Lung (tissue), 11 donors: ENCODE measurements at regions not wholly inside any gene's neighbourhood (a gene's known extent, or its start where the extent isn't known, plus 50 kb on each side); places are given as distances from the start of the nearest gene placed in this dataset.

Experiments used
- ATAC-seq: fragments of 200-7000 bp; cut with Tn5 transposase; one replicate; pipeline ENCODE4 v1.9.1; 2020; ENCODE audit warnings: moderate number of reproducible peaks; ENCODE audit not compliant: insufficient read depth, low FRiP score
- DNase-seq, 3 donors: peaks; one replicate each; pipeline ENCODE4 v3.0.0-alpha.2; 2013 to 2017
- H3K27ac ChIP-seq, 2 donors: one replicate each; pipeline ENCODE4 v1.5.1; 2013; ENCODE audit warnings: mild to moderate bottlenecking in 2 of 2, moderate library complexity in 2 of 2, control low read depth in 1 of 2, inconsistent platforms in 1 of 2, low read depth in 1 of 2, low read length in 1 of 2
- H3K27me3 ChIP-seq, 3 donors: one replicate each; pipeline ENCODE4 v1.5.1; 2013; ENCODE audit warnings: low read length in 2 of 3; ENCODE audit not compliant: control insufficient read depth in 3 of 3, insufficient read depth in 3 of 3
- H3K36me3 ChIP-seq, 4 donors: one replicate each; pipeline ENCODE4 v1.5.1; 2013; ENCODE audit warnings: low read length in 4 of 4, mild to moderate bottlenecking in 1 of 4, moderate library complexity in 1 of 4; ENCODE audit not compliant: control insufficient read depth in 4 of 4, insufficient read depth in 4 of 4
- H3K4me1 ChIP-seq, 5 donors: one replicate each; pipeline ENCODE4 v1.5.1; 2013; ENCODE audit warnings: low read length in 5 of 5, mild to moderate bottlenecking in 2 of 5, moderate library complexity in 1 of 5; ENCODE audit not compliant: control insufficient read depth in 5 of 5, insufficient read depth in 5 of 5
- H3K4me3 ChIP-seq: one replicate; pipeline ENCODE4 v1.5.1; 2013; ENCODE audit warnings: mild to moderate bottlenecking, control low read depth, moderate library complexity
- H3K9ac ChIP-seq, 2 donors: one replicate each; pipeline ENCODE4 v1.5.1; 2013; ENCODE audit warnings: low read length in 2 of 2, control low read depth in 1 of 2; ENCODE audit not compliant: insufficient read depth in 1 of 2
- H3K9me3 ChIP-seq, 4 donors: one replicate each; pipeline ENCODE4 v1.5.1; 2013; ENCODE audit warnings: low read length in 3 of 4, mild to moderate bottlenecking in 1 of 4, moderate library complexity in 1 of 4; ENCODE audit not compliant: control insufficient read depth in 4 of 4, insufficient read depth in 3 of 4
- WGBS, 2 donors: extraction: QIAGEN DNeasy Blood & Tissue Kit; methylation state at CpG; one replicate each; pipeline ENCODE4 v1.1.7; 2013; 5-methylcytosine and 5-hydroxymethylcytosine counted together
- TF ChIP-seq, protein P1 (sequence below): IDR thresholded peaks from 2 replicates; pipeline ENCODE4 v1.5.1; 2012; ENCODE audit warnings: mild to moderate bottlenecking; ENCODE audit errors: control extremely low read depth, extremely low read depth
- donor health status: control.
- donor health status: control.
- donor health status: Bipolar disorder and iron deficiency.
- donor health status: healthy.
- donor health status: DM: yes; HTN: yes; CAD: no.

DNA sequence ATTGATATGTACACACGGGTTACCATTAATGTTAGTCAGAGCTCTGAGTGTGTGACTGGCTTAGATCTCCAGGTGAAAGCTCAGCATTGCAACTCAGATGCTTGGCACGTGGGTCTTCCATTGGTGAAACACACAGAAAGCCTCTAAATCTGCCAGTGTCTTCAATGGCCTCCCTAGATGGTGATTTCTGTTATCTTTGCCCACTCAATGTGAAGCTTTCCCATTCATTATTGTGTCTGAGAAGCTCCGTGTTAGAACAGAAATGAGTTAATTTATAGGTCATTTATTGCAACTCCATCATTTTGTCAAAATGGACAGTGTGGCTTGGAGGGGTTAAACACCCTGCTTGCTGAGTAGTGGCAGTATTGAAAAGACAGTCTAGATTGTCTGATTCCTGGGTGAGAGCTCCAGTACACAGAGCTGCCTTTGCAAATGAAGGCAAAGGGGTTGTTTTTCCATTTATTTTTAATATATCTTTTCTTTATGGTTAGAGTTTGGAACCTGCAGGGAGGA, 64.7 kb upstream of the GCFC2 start:
- H3K27me3 ChIP-seq = no peaks in the 10 kb centered on the region
- H3K4me1 ChIP-seq = peaks cover 0 to 9% (median 0%) of the 10 kb centered on the region in 5 donors
- H3K36me3 ChIP-seq = no peaks in the 10 kb centered on the region
- H3K9me3 ChIP-seq = no peaks in the 10 kb centered on the region
- H3K27ac ChIP-seq = no peak overlapping the region
- ATAC-seq (no peak), DNase-seq (no peak)
- WGBS, 2 donors = 64 to 73% methylated on average over 3 of the region's 3 CpGs
- H3K4me3 ChIP-seq = no peak overlapping the region
- H3K9ac ChIP-seq = no peak overlapping the region
- TF ChIP-seq, protein P1, sequence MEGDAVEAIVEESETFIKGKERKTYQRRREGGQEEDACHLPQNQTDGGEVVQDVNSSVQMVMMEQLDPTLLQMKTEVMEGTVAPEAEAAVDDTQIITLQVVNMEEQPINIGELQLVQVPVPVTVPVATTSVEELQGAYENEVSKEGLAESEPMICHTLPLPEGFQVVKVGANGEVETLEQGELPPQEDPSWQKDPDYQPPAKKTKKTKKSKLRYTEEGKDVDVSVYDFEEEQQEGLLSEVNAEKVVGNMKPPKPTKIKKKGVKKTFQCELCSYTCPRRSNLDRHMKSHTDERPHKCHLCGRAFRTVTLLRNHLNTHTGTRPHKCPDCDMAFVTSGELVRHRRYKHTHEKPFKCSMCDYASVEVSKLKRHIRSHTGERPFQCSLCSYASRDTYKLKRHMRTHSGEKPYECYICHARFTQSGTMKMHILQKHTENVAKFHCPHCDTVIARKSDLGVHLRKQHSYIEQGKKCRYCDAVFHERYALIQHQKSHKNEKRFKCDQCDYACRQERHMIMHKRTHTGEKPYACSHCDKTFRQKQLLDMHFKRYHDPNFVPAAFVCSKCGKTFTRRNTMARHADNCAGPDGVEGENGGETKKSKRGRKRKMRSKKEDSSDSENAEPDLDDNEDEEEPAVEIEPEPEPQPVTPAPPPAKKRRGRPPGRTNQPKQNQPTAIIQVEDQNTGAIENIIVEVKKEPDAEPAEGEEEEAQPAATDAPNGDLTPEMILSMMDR = no peak

DNA sequence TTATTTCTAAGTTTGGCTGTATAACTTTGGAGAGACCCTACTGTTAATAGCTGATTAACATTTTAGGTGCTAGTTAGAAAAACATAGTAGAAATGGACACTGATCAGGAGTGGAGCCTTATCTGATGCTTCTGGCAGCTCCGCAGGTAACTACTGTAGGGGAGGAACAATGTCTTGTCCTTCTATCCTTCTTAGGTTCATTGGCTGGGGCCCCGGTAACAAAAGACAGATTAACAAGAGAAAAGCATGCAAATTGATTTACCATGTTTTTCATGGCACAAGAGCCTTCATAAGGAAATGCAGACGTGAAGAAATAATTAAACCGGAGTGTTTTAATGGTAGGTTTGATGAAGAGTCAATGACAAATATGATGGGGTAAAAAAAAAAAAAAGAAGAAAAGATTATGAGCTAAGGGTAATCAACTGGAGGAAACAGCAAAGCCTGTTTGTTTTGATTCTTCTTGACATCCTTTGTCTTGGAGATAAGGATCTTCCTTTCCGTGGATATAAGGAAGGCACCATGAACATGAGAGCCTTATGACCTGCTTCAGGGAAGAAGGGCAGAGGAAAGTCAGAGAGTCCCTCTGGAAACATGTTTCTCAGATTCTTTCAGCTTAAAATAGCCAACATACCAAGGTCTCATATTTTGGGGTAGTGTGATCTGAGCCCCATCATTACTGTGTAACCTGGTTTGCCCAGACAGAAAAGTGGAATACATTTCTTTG, 62.4 kb upstream of the GCFC2 start:
- no peak for ATAC-seq

DNA sequence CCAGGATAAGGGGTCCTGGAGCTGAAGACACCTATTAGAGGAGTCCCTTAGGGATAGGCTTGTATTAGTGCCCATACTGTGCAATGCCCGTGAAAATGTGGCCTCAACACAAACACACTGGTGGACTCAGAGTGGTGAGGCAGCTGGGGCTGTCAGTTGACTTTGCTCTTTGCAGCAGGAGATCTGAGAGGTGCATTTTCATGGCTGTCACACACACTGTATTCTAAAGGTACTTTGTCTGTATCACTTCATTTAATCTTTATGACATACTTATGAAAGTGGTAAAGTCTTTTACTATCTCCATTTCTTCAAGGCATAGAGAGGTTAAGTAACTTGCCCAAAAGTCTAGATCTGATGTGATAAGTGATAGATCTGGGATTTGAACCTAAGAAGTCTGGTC, 55.1 kb upstream of the GCFC2 start:
- DNase-seq = no peak
- no peaks in the 10 kb centered on the region for H3K4me1 ChIP-seq
- H3K9ac ChIP-seq = no peak overlapping the region
- H3K36me3 ChIP-seq = no peaks in the 10 kb centered on the region
- H3K27ac ChIP-seq = no peak overlapping the region
- TF ChIP-seq, protein P1 = no peak
- H3K9me3 ChIP-seq = peaks cover 0 to 2% (median 0%) of the 10 kb centered on the region in 4 donors
- ATAC-seq = no peak
- H3K27me3 ChIP-seq = no peaks in the 10 kb centered on the region
- no peak overlapping the region for H3K4me3 ChIP-seq
- WGBS, 2 donors = 85 to 93% methylated on average over 1 of the region's 1 CpG

More for the DNA sequence above, 62.4 kb upstream of the GCFC2 start:
- Histone ChIP-seq H3K4me3 (no peak overlapping the region), H3K9ac (no peak overlapping the region), H3K9me3 (no peaks in the 10 kb centered on the region), H3K4me1 (peaks cover 0 to 9% (median 0%) of the 10 kb centered on the region in 5 donors), H3K27me3 (no peaks in the 10 kb centered on the region), H3K27ac (no peak overlapping the region), H3K36me3 (no peaks in the 10 kb centered on the region)
- WGBS, 2 donors = 37 to 43% methylated on average over 5 of the region's 5 CpGs
- no peak for DNase-seq
- TF ChIP-seq, protein P1 = no peak

DNA sequence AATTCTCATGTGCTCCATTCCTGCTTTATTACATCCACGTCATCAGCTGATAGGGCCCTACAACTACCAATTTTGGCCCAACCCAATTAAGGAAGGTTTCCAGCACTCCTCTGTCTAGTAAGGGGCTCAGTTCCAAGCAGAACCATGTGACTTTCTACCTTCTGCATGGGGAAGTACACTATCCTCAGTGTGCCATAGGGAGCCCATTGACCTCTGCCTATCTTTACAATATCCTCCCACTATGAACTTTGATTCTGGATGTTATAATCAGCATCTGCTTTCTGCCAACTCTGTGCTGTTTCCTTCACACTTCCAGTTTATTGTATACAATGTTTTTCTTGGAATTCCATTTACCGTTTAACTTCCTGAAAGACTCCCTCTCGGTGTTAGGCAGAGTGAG, 53.9 kb upstream of the GCFC2 start:
- DNase-seq (no peak), ATAC-seq (no peak)
- H3K9ac ChIP-seq = no peak overlapping the region
- 51 to 61% methylated on average over 3 of the region's 3 CpGs for WGBS, 2 donors
- H3K4me1 ChIP-seq = no peaks in the 10 kb centered on the region
- TF ChIP-seq, protein P1 = no peak
- H3K36me3 ChIP-seq = no peaks in the 10 kb centered on the region
- no peak overlapping the region for H3K27ac ChIP-seq
- peaks cover 0 to 2% (median 0%) of the 10 kb centered on the region in 4 donors for H3K9me3 ChIP-seq
- no peak overlapping the region for H3K4me3 ChIP-seq
- no peaks in the 10 kb centered on the region for H3K27me3 ChIP-seq
